MM.1S (cell line): ENCODE measurements at regions not wholly inside any gene's neighbourhood (a gene's known extent, or its start where the extent isn't known, plus 50 kb on each side); places are given as distances from the start of the nearest gene placed in this dataset.

ENCODE experiments used
- DNase-seq: peaks from one replicate; pipeline ENCODE4 v3.0.0-alpha.2; 2015
- H2AFZ ChIP-seq: fragments of 300-600 bp; sonication (generic); 2 replicates; pipeline ENCODE4 v1.6.0; 2016; ENCODE audit warnings: antibody characterized with exemption, low read length
- H3F3A ChIP-seq: fragments of 300-600 bp; sonication (generic); 2 replicates; pipeline ENCODE4 v1.6.1; 2016; ENCODE audit warnings: mild to moderate bottlenecking, antibody characterized with exemption, low read length, moderate library complexity, mixed read lengths; ENCODE audit not compliant: insufficient read depth
- H3K27ac ChIP-seq: fragments of 300-600 bp; sonication (generic); 2 replicates; pipeline ENCODE4 v1.5.1; 2016; ENCODE audit warnings: mild to moderate bottlenecking, low read length
- H3K27me3 ChIP-seq: fragments of 300-600 bp; sonication (generic); replicated peaks from 2 replicates; pipeline ENCODE4 v1.6.0; 2016; ENCODE audit warnings: low read length; ENCODE audit not compliant: insufficient read depth
- H3K36me3 ChIP-seq: fragments of 300-600 bp; sonication (generic); replicated peaks from 2 replicates; pipeline ENCODE4 v1.6.1; 2016; ENCODE audit warnings: mild to moderate bottlenecking, low read length, mixed read lengths; ENCODE audit not compliant: insufficient read depth
- H3K4me1 ChIP-seq: fragments of 300-600 bp; sonication (generic); 2 replicates; pipeline ENCODE4 v1.6.1; 2016; ENCODE audit warnings: low read length, mixed read lengths
- H3K4me2 ChIP-seq: fragments of 300-600 bp; sonication (generic); 2 replicates; pipeline ENCODE4 v1.6.0; 2016; ENCODE audit warnings: low read depth, low read length
- H3K4me3 ChIP-seq: fragments of 300-600 bp; sonication (generic); 2 replicates; pipeline ENCODE4 v1.5.1; 2016; ENCODE audit warnings: low read length, mixed read lengths
- H3K79me2 ChIP-seq: fragments of 300-600 bp; sonication (generic); 2 replicates; pipeline ENCODE4 v1.6.1; 2016; ENCODE audit warnings: mixed run types, low read length, mixed read lengths
- H3K9ac ChIP-seq: fragments of 300-600 bp; sonication (generic); 2 replicates; pipeline ENCODE4 v1.6.1; 2016; ENCODE audit warnings: low read length, mixed read lengths
- H3K9me2 ChIP-seq: fragments of 300-600 bp; sonication (generic); replicated peaks from 2 replicates; pipeline ENCODE4 v1.6.1; 2016; ENCODE audit warnings: mild to moderate bottlenecking, low read length, mixed read lengths; ENCODE audit not compliant: insufficient read depth
- H3K9me3 ChIP-seq: fragments of 300-600 bp; sonication (generic); replicated peaks from 2 replicates; pipeline ENCODE4 v1.6.1; 2016; ENCODE audit warnings: mild to moderate bottlenecking, low read length, mixed read lengths; ENCODE audit not compliant: insufficient read depth
- H4K20me1 ChIP-seq: fragments of 300-600 bp; sonication (generic); 2 replicates; pipeline ENCODE4 v1.6.1; 2016; ENCODE audit warnings: mild to moderate bottlenecking, low read length, moderate library complexity, mixed read lengths; ENCODE audit not compliant: insufficient read depth
- EZH2 ChIP-seq: fragments of 300-600 bp; sonication (generic); optimal IDR thresholded peaks from 2 replicates; pipeline ENCODE3; 2017; ENCODE audit warnings: low read depth, mild to moderate bottlenecking, antibody characterized with exemption, low read length, mixed read lengths
- EZH2phosphoT487 ChIP-seq: fragments of 300-600 bp; sonication (generic); IDR thresholded peaks from 2 replicates; pipeline ENCODE4 v1.6.1; 2018; ENCODE audit warnings: antibody characterized with exemption, low read length
- TF ChIP-seq, protein P1 (sequence below): fragments of 300-600 bp; sonication (generic); IDR thresholded peaks from 2 replicates; pipeline ENCODE4 v1.5.1; 2016; ENCODE audit warnings: antibody characterized with exemption, low read length, mixed read lengths

- no peaks in the 10 kb centered on the region for H3K79me2 ChIP-seq
- TF ChIP-seq EZH2phosphoT487 (no peak), EZH2 (no peak)
- TF ChIP-seq, protein P1, sequence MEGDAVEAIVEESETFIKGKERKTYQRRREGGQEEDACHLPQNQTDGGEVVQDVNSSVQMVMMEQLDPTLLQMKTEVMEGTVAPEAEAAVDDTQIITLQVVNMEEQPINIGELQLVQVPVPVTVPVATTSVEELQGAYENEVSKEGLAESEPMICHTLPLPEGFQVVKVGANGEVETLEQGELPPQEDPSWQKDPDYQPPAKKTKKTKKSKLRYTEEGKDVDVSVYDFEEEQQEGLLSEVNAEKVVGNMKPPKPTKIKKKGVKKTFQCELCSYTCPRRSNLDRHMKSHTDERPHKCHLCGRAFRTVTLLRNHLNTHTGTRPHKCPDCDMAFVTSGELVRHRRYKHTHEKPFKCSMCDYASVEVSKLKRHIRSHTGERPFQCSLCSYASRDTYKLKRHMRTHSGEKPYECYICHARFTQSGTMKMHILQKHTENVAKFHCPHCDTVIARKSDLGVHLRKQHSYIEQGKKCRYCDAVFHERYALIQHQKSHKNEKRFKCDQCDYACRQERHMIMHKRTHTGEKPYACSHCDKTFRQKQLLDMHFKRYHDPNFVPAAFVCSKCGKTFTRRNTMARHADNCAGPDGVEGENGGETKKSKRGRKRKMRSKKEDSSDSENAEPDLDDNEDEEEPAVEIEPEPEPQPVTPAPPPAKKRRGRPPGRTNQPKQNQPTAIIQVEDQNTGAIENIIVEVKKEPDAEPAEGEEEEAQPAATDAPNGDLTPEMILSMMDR, result no peak
- H3K27me3 ChIP-seq, result peaks cover 16% of the 10 kb centered on the region; the same call in 1 of the 2 replicates
- no peak overlapping the region for H3K4me2 ChIP-seq
- no peaks in the 10 kb centered on the region for H3K36me3 ChIP-seq
- H3K4me3 ChIP-seq, result no peak overlapping the region
- no peak overlapping the region for H3K27ac ChIP-seq
- no peaks in the 10 kb centered on the region for H3K4me1 ChIP-seq
- H4K20me1 ChIP-seq, result no peaks in the 10 kb centered on the region
- no peak overlapping the region for H3K9ac ChIP-seq
- no peaks in the 10 kb centered on the region for H3K9me2 ChIP-seq
- H3F3A ChIP-seq, result no peaks in the 10 kb centered on the region
- no peak overlapping the region for H2AFZ ChIP-seq
- no peaks in the 10 kb centered on the region for H3K9me3 ChIP-seq
- DNase-seq, result no peak
Measured at GRCh38 chr17:77815127-77815905, 143.2 kb upstream of the TNRC6C start.

GRCh38 chr17:77817953-77818352, 140.6 kb upstream of the TNRC6C start:
- no peaks in the 10 kb centered on the region for H3K36me3 ChIP-seq
- H3K4me2 ChIP-seq, result no peak overlapping the region
- no peaks in the 10 kb centered on the region for H3K4me1 ChIP-seq
- TF ChIP-seq, protein P1, result no peak
- TF ChIP-seq EZH2phosphoT487, result no peak
- TF ChIP-seq EZH2, result no peak
- H3F3A ChIP-seq, result no peaks in the 10 kb centered on the region
- H3K79me2 ChIP-seq, result no peaks in the 10 kb centered on the region
- no peak overlapping the region for H3K27ac ChIP-seq
- H4K20me1 ChIP-seq, result no peaks in the 10 kb centered on the region
- H3K4me3 ChIP-seq, result no peak overlapping the region
- H3K9me3 ChIP-seq, result no peaks in the 10 kb centered on the region
- DNase-seq, result no peak
- H3K27me3 ChIP-seq, result peaks cover 30% of the 10 kb centered on the region
- H3K9ac ChIP-seq, result no peak overlapping the region
- H3K9me2 ChIP-seq, result no peaks in the 10 kb centered on the region
- H2AFZ ChIP-seq, result no peak overlapping the region

DNA sequence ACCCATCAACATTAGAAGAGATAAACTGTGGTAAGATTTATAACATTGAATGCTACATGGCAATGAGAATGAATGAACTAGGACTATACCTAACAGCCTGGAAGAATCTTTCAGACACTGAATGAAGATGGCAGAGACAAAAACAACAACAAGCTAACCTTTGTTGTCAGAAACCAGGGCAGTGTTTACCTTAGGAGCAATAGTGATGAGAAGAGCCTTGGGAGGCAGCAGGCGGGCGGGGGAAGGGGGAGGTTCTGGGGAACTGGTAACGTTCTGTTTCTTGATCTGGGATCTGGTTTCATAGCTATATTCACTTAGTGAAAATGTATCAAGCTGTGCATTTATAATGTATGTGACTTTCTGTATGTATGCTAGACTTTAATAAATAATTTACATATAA, 139.0 kb upstream of the TNRC6C start:
- H3K27ac ChIP-seq, result no peak overlapping the region
- H3K27me3 ChIP-seq, result peaks cover 40% of the 10 kb centered on the region
- no peak overlapping the region for H3K4me3 ChIP-seq
- H3F3A ChIP-seq, result no peaks in the 10 kb centered on the region
- H3K9me3 ChIP-seq, result no peaks in the 10 kb centered on the region
- no peak for DNase-seq
- H3K4me1 ChIP-seq, result no peaks in the 10 kb centered on the region
- no peak overlapping the region for H3K9ac ChIP-seq
- no peak overlapping the region for H2AFZ ChIP-seq
- TF ChIP-seq, protein P1, result no peak
- no peak for TF ChIP-seq EZH2phosphoT487
- no peak for TF ChIP-seq EZH2
- no peak overlapping the region for H3K4me2 ChIP-seq
- no peaks in the 10 kb centered on the region for H3K79me2 ChIP-seq
- H4K20me1 ChIP-seq, result no peaks in the 10 kb centered on the region
- H3K36me3 ChIP-seq, result no peaks in the 10 kb centered on the region
- no peaks in the 10 kb centered on the region for H3K9me2 ChIP-seq
